HepG2 (cell line): ENCODE measurements at regions not wholly inside any gene's neighbourhood (a gene's known extent, or its start where the extent isn't known, plus 50 kb on each side); places are given as distances from the start of the nearest gene placed in this dataset.

Source experiments
- ATAC-seq: fragments of 200-7000 bp; cut with Tn5 transposase; 3 replicates; pipeline ENCODE4 v1.9.1; 2020; ENCODE audit warnings: mild to moderate bottlenecking, moderate library complexity
- BruUV-seq: library from RNA; stranded (reverse); fragments of 400-500 nt; replicated peaks from 2 replicates; lab custom pipeline; 2021; lab: Mats Ljungman, UMichigan
- CTCF ChIA-PET: fragments of 300-600 bp; formaldehyde crosslinking; extraction: SDS; loops from one replicate; lab custom pipeline; 2021; ENCODE audit warnings: low total read pairs, inconsistent platforms, low intra/inter-chr PET ratio; lab: Yijun Ruan, JAX
- POLR2A ChIA-PET: fragments of 350-600 bp; sonication (Branson Sonifier 250); formaldehyde crosslinking; loops from one replicate; lab custom pipeline; 2020; ENCODE audit warnings: antibody characterized with exemption, inconsistent platforms; lab: Yijun Ruan, JAX
- DNase-seq: peaks from one replicate; pipeline ENCODE4 v3.0.0-alpha.2; 2015; ENCODE audit warnings: low spot score
- FAIRE-seq: peaks from 3 replicates; lab custom pipeline; 2011; peaks lifted over from hg19 to GRCh38; lab: Jason Lieb, UNC
- H2AFZ ChIP-seq: one replicate; pipeline ENCODE4 v1.6.1; 2011; ENCODE audit warnings: low read length, inconsistent platforms
- H3K27ac ChIP-seq: fragments of 300-600 bp; 3 replicates; pipeline ENCODE4 v1.8.0; 2011; ENCODE audit warnings: mixed run types, mild to moderate bottlenecking, mixed read lengths, low read length, inconsistent platforms; ENCODE audit not compliant: insufficient read depth; ENCODE audit errors: extremely low read length
- H3K27me3 ChIP-seq, 2 experiments: fragments of 200-600 bp in 1 of 2; 2 replicates in 1 of 2; 3 replicates in 1 of 2; pipeline versions ENCODE4 v1.6.0 to v1.8.0; 2011; ENCODE audit warnings: low read length in 2 of 2, mild to moderate bottlenecking in 2 of 2, moderate library complexity in 2 of 2, inconsistent platforms in 1 of 2; ENCODE audit not compliant: insufficient read depth in 2 of 2, control insufficient read depth in 1 of 2
- H3K36me3 ChIP-seq, 2 experiments: fragments of 200-600 bp in 1 of 2; replicated peaks in 1 of 2; 2 replicates in 1 of 2; 3 replicates in 1 of 2; pipeline versions ENCODE4 v1.5.1 to v1.8.0; 2011; ENCODE audit warnings: low read length in 2 of 2, inconsistent platforms in 1 of 2; ENCODE audit not compliant: insufficient read depth in 2 of 2, control insufficient read depth in 1 of 2
- H3K4me1 ChIP-seq: 2 replicates; pipeline ENCODE4 v1.5.1; 2012; ENCODE audit warnings: low read length, inconsistent platforms; ENCODE audit not compliant: insufficient read depth
- H3K4me2 ChIP-seq: 2 replicates; pipeline ENCODE4 v1.6.0; 2011; ENCODE audit warnings: low read depth, low read length, inconsistent platforms
- H3K4me3 ChIP-seq, 3 experiments: fragments of 200-600 bp in 1 of 3; sonication (generic), shearing (Covaris generic) in 1 of 3; replicated peaks in 1 of 3; 2 replicates each; pipeline ENCODE4 v1.5.1; 2011 to 2016; ENCODE audit warnings: low read length in 3 of 3, inconsistent platforms in 2 of 3, low read depth in 2 of 3, mild to moderate bottlenecking in 2 of 3, control low read depth in 1 of 3, mixed read lengths in 1 of 3; ENCODE audit not compliant: insufficient read depth in 1 of 3
- H3K79me2 ChIP-seq: one replicate; pipeline ENCODE4 v1.6.1; 2011; ENCODE audit warnings: low read length, inconsistent platforms; ENCODE audit not compliant: insufficient read depth
- H3K9ac ChIP-seq: 2 replicates; pipeline ENCODE4 v1.6.0; 2011; ENCODE audit warnings: mild to moderate bottlenecking, low read depth, low read length, inconsistent platforms; ENCODE audit not compliant: insufficient read depth
- H3K9me3 ChIP-seq: 2 replicates; pipeline ENCODE4 v1.5.1; 2012; ENCODE audit warnings: mild to moderate bottlenecking, low read length
- H4K20me1 ChIP-seq: 2 replicates; pipeline ENCODE4 v1.6.0; 2011; ENCODE audit warnings: inconsistent platforms, mild to moderate bottlenecking, low read length, moderate library complexity; ENCODE audit not compliant: insufficient read depth
- DR1 ChIP-seq: sonication (generic); formaldehyde crosslinking; IDR thresholded peaks from 2 replicates; pipeline ENCODE4 v1.8.0; 2021; ENCODE audit warnings: mild to moderate bottlenecking, missing genetic modification reagents, inconsistent platforms
- ETV5 ChIP-seq: IDR thresholded peaks from 2 replicates; pipeline ENCODE4 v1.6.1; 2018; ENCODE audit warnings: missing biosample characterization, missing genetic modification reagents, inconsistent platforms, borderline replicate concordance
- FIP1L1 ChIP-seq: fragments of 200-400 bp; formaldehyde crosslinking; IDR thresholded peaks from 2 replicates; pipeline ENCODE4 v1.6.1; 2018; ENCODE audit warnings: low read depth, mild to moderate bottlenecking, low read length, moderate library complexity, borderline replicate concordance; ENCODE audit not compliant: insufficient read depth
- FOXA3 ChIP-seq: IDR thresholded peaks from 2 replicates; pipeline ENCODE4 v1.6.1; 2016; ENCODE audit warnings: missing genetic modification reagents, missing compliant biosample characterization
- GATAD2A ChIP-seq: IDR thresholded peaks from 2 replicates; pipeline ENCODE4 v1.6.1; 2016
- HNRNPUL1 ChIP-seq: fragments of 200-400 bp; formaldehyde crosslinking; IDR thresholded peaks from 2 replicates; pipeline ENCODE4 v1.6.1; 2017; ENCODE audit warnings: low read depth, mild to moderate bottlenecking, low read length, moderate library complexity
- KDM5B ChIP-seq: sonication (generic); formaldehyde crosslinking; IDR thresholded peaks from 2 replicates; pipeline ENCODE4 v1.4.0; 2020; ENCODE audit warnings: missing genetic modification reagents, mild to moderate bottlenecking, borderline replicate concordance
- KLF6 ChIP-seq: IDR thresholded peaks from 2 replicates; pipeline ENCODE4 v1.8.0; 2016; ENCODE audit warnings: missing biosample characterization, missing genetic modification reagents
- RARA ChIP-seq: IDR thresholded peaks from 2 replicates; pipeline ENCODE4 v1.6.1; 2016; ENCODE audit warnings: missing genetic modification reagents, missing compliant biosample characterization
- RCOR2 ChIP-seq: IDR thresholded peaks from 2 replicates; pipeline ENCODE4 v1.6.1; 2016; ENCODE audit warnings: missing biosample characterization, missing genetic modification reagents
- RFXAP ChIP-seq: sonication (generic); formaldehyde crosslinking; IDR thresholded peaks from 2 replicates; pipeline ENCODE4 v1.4.0; 2020; ENCODE audit warnings: missing genetic modification reagents, borderline replicate concordance
- SNRNP70 ChIP-seq: fragments of 200-400 bp; formaldehyde crosslinking; IDR thresholded peaks from 2 replicates; pipeline ENCODE4 v1.6.1; 2017; ENCODE audit warnings: mild to moderate bottlenecking, low read depth, low read length, moderate library complexity
- SOX5 ChIP-seq: IDR thresholded peaks from 2 replicates; pipeline ENCODE4 v1.6.1; 2016; ENCODE audit warnings: borderline replicate concordance
- TBX2 ChIP-seq: sonication (generic); formaldehyde crosslinking; IDR thresholded peaks from 2 replicates; pipeline ENCODE4 v1.5.0; 2020; ENCODE audit warnings: missing genetic modification reagents, mild to moderate bottlenecking, borderline replicate concordance
- TP53 ChIP-seq: sonication (generic); formaldehyde crosslinking; conservative IDR thresholded peaks from 2 replicates; pipeline ENCODE4 v1.4.0; 2020; ENCODE audit warnings: missing genetic modification reagents
- ZFP36L2 ChIP-seq: sonication (generic); formaldehyde crosslinking; IDR thresholded peaks from 2 replicates; pipeline ENCODE4 v1.4.0; 2020; ENCODE audit warnings: missing genetic modification reagents
- ZNF143 ChIP-seq: sonication (generic); formaldehyde crosslinking; IDR thresholded peaks from 2 replicates; pipeline ENCODE4 v1.4.0; 2020; ENCODE audit warnings: missing genetic modification reagents
- ZNF225 ChIP-seq: sonication (generic); formaldehyde crosslinking; IDR thresholded peaks from 2 replicates; pipeline ENCODE4 v1.4.0; 2020; ENCODE audit warnings: mild to moderate bottlenecking, missing genetic modification reagents
- ZNF263 ChIP-seq: sonication (generic); formaldehyde crosslinking; IDR thresholded peaks from 2 replicates; pipeline ENCODE4 v1.4.0; 2020; ENCODE audit warnings: missing genetic modification reagents
- ZNF44 ChIP-seq: sonication (generic); formaldehyde crosslinking; IDR thresholded peaks from 2 replicates; pipeline ENCODE4 v1.5.1; 2020; ENCODE audit warnings: mild to moderate bottlenecking, missing genetic modification reagents
- WGBS: methylation state at CpG from one replicate; pipeline ENCODE4 v1.1.6; 2017; ENCODE audit warnings: low lambda C conversion rate; 5-methylcytosine and 5-hydroxymethylcytosine counted together
- in situ Hi-C: cut with HindIII; loops from 2 replicates; pipeline ENCODE4 v1.10.0; 2017; ENCODE audit warnings: low pct_unique_long_range_greater_than_20kb; ENCODE audit not compliant: extremely low pct_ligation_motif_present
- intact Hi-C: fragments of 100-400 bp; cut with micrococcal nuclease; formaldehyde crosslinking; loops from one replicate; pipeline ENCODE4 v1.10.0; 2022; ENCODE audit not compliant: unreplicated experiment
- TF ChIP-seq, protein P1 (sequence below): sonication (generic); formaldehyde crosslinking; IDR thresholded peaks from 2 replicates; pipeline ENCODE4 v1.8.0; 2022; ENCODE audit warnings: missing genetic modification reagents, low read depth, mild to moderate bottlenecking, borderline replicate concordance
- TF ChIP-seq, protein P2 (sequence below): sonication (generic); formaldehyde crosslinking; IDR thresholded peaks from 2 replicates; pipeline ENCODE4 v1.5.1; 2020; ENCODE audit warnings: missing genetic modification reagents, mild to moderate bottlenecking, borderline replicate concordance
- TF ChIP-seq, protein P3 (sequence below): sonication (generic); formaldehyde crosslinking; IDR thresholded peaks from 2 replicates; pipeline ENCODE4 v1.5.1; 2020; ENCODE audit warnings: mild to moderate bottlenecking, missing genetic modification reagents, moderate library complexity

DNA sequence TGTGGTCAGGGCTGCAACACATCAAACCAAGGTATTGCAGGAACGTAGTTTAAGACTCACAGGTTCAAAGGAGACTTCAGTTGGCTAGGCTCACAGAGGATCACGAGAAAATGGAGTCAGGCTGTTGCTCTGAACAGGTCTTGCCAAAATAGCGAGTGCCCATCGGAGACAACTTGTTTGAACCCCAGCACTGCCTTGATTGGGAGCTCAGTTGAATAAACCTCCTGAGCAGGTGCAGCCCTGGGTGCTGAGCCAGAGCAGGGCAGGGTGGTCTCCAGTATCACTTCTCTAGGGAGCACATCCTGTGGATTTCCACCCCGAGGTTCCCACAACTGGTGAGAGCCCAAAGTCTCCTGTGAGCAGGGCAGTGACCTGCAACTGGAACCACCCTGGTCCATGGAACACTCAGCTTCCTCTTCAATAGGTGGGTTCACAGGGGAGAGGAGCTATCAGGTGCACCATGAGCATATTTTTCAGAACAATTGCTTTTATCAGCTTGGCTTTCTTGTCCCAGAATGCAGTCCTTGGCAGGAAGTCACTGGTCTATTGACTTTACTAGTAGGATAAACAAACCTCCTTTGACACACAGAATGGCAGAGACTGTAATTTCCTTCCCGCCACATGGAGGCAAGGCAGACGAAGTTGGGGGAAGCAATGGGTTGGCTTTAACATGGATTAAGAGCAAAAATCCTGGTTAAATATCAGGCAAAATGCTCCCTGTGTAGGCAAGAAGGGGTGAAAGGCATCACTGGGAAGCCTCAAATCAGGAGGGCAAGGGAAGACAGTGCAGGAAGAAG is 267.7 kb upstream of the FOXQ1 start:
- no peaks in the 10 kb centered on the region for H3K36me3 ChIP-seq
- H2AFZ ChIP-seq: no peak overlapping the region
- H3K79me2 ChIP-seq: no peaks in the 10 kb centered on the region
- no peaks in the 10 kb centered on the region for H3K9me3 ChIP-seq
- FAIRE-seq: peak; percentile 52
- peak overlapping the region; percentile 48 for H3K27ac ChIP-seq
- peaks cover 66% of the 10 kb centered on the region for H3K4me1 ChIP-seq
- no peak overlapping the region for H3K9ac ChIP-seq
- no TSS peak for BruUV-seq
- WGBS: 69% methylated on average over 7 of the region's 7 CpGs
- no peaks in the 10 kb centered on the region for H4K20me1 ChIP-seq
- peak overlapping the region; percentile 40 for H3K4me2 ChIP-seq
- in situ Hi-C loops (no loop called here), intact Hi-C loops (no loop called here)
- DNase-seq: peak; percentile 89
- peak; percentile 80 for ATAC-seq
- no peak overlapping the region for H3K4me3 ChIP-seq
- POLR2A ChIA-PET: interaction anchor here (0.8 to 1.3 kb wide), 11 partner anchors 11 to 292 kb away, joined by 3 to 22 read pairs (median 4); partner anchors contain the start of gene FOXQ1
- CTCF ChIA-PET: no interaction called here
- H3K27me3 ChIP-seq: no peaks in the 10 kb centered on the region
- TF ChIP-seq HNRNPUL1: no peak
- TF ChIP-seq GATAD2A (CRISPR knock-in tag): peak; percentile 86
- TF ChIP-seq KLF6 (CRISPR knock-in tag): peak; percentile 26; the same call in 1 of the 2 replicates
- TF ChIP-seq ZFP36L2 (CRISPR knock-in tag): no peak
- peak; percentile 85 for TF ChIP-seq ETV5 (CRISPR knock-in tag)
- no peak for TF ChIP-seq DR1
- peak; percentile 74; the same call in 1 of the 2 replicates for TF ChIP-seq ZNF263
- TF ChIP-seq ZNF44 (CRISPR knock-in tag): peak; percentile 59; the same call in 1 of the 2 replicates
- peak; percentile 62 for TF ChIP-seq RARA (CRISPR knock-in tag)
- no peak for TF ChIP-seq RFXAP
- no peak for TF ChIP-seq FIP1L1
- no peak for TF ChIP-seq TP53 (CRISPR knock-in tag)
- peak; percentile 65; the same call in 1 of the 2 replicates for TF ChIP-seq TBX2 (CRISPR knock-in tag)
- TF ChIP-seq RCOR2 (CRISPR knock-in tag): peak; percentile 81
- TF ChIP-seq, protein P1, sequence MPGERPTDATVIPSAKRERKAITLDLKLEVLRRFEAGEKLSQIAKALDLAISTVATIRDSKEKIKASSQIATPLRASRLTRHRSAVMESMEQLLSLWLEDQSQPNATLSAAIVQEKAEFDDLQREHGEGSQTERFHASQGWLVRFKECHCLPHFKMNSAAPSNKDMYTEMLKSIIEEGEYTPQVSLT (CRISPR knock-in tag): no peak
- peak; percentile 95 for TF ChIP-seq SOX5 (CRISPR knock-in tag)
- TF ChIP-seq, protein P2, sequence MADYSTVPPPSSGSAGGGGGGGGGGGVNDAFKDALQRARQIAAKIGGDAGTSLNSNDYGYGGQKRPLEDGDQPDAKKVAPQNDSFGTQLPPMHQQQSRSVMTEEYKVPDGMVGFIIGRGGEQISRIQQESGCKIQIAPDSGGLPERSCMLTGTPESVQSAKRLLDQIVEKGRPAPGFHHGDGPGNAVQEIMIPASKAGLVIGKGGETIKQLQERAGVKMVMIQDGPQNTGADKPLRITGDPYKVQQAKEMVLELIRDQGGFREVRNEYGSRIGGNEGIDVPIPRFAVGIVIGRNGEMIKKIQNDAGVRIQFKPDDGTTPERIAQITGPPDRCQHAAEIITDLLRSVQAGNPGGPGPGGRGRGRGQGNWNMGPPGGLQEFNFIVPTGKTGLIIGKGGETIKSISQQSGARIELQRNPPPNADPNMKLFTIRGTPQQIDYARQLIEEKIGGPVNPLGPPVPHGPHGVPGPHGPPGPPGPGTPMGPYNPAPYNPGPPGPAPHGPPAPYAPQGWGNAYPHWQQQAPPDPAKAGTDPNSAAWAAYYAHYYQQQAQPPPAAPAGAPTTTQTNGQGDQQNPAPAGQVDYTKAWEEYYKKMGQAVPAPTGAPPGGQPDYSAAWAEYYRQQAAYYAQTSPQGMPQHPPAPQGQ: 0 out of 2 replicates have a peak, but pooled peaks have one; percentile 23
- TF ChIP-seq, protein P3, sequence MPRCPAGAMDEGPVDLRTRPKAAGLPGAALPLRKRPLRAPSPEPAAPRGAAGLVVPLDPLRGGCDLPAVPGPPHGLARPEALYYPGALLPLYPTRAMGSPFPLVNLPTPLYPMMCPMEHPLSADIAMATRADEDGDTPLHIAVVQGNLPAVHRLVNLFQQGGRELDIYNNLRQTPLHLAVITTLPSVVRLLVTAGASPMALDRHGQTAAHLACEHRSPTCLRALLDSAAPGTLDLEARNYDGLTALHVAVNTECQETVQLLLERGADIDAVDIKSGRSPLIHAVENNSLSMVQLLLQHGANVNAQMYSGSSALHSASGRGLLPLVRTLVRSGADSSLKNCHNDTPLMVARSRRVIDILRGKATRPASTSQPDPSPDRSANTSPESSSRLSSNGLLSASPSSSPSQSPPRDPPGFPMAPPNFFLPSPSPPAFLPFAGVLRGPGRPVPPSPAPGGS (CRISPR knock-in tag): peak; percentile 79; the same call in 1 of the 2 replicates
- 0 out of 2 replicates have a peak, but pooled peaks have one; percentile 59 for TF ChIP-seq ZNF225 (CRISPR knock-in tag)
- TF ChIP-seq KDM5B (CRISPR knock-in tag): no peak
- no peak for TF ChIP-seq SNRNP70
- TF ChIP-seq ZNF143: peak; percentile 64; the same call in 1 of the 2 replicates
- TF ChIP-seq FOXA3 (CRISPR knock-in tag): peak; percentile 89
